Fibroblast of peridontal ligament (primary cell): ENCODE measurements at regions not wholly inside any gene's neighbourhood (a gene's known extent, or its start where the extent isn't known, plus 50 kb on each side); places are given as distances from the start of the nearest gene placed in this dataset.
"Not testable (repeated sequence)": the region's sequence is repeated elsewhere in the genome, so short reads cannot be mapped to it uniquely, and the experiment has no call there.

Experiments
- DNase-seq: peaks from one replicate; pipeline ENCODE4 v3.0.0-alpha.2; 2010; ENCODE audit errors: extremely low read depth

DNA sequence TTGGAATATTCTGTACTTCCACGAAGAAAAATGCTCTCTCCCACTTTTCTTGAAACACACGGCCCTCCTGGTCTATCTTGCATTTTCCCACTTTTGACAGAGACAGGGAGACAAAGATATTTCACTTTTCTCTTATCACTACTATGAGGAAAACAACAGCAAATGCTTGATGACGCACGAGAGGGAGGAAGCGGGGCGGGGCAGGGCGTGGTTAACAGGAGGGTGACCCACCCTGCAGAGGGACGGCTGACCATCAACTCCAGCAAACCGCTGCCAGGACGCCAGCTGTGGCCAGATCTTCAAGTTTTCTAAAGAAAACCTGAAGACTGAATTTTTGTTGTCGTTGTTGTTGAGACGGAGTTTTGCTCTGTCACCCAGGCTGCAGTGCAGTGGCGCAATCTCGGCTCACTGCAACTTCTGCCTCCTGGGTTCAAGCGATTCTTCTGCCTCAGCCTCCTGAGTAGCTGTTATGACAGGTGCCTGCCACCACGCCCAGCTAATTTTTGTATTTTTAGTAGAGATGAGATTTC is 63.8 kb downstream of the NSUN5 start:
- not testable (repeated sequence) for DNase-seq

GRCh38 chr7:73234994-73235717 is 73.5 kb downstream of the NSUN5 start:
- not testable (repeated sequence) for DNase-seq

DNA sequence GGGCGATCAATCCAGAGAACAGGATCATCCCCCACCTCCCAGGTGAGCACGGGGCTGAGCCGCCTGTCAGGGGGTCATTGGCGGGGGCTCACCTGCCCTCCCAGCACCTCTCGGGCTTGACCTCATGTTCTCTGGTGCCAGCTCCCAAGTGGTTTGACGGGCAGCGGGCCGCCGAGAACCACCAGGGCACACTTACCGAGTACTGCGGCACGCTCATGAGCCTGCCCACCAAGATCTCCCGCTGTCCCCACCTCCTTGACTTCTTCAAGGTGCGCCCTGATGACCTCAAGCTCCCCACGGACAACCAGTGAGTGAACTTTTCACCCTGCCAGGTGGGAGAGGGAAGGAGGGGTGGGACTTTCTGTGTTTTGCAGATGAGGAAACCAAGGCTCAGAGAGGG is 82.9 kb downstream of the NSUN5 start:
- DNase-seq, result not testable (repeated sequence)

DNA sequence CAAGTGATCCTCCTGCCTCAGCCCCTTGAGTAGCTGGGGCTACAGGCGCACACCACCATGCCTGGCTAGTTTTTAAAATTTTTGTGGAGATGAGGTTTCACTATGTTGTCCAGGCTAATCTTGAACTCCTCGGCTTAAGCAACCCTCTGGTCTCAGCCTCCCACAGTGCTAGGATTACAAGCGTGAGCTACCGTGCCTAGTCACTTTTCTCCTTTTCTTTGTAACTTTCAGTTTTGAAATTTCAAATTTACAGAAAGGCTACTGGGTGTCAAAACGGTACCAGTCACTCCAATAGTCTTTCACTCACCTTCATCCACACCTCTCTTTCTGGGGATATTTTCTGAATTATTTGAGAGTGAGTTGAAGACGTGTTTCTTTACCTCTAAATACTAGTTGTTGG is 86.9 kb downstream of the NSUN5 start:
- not testable (repeated sequence) for DNase-seq

DNA sequence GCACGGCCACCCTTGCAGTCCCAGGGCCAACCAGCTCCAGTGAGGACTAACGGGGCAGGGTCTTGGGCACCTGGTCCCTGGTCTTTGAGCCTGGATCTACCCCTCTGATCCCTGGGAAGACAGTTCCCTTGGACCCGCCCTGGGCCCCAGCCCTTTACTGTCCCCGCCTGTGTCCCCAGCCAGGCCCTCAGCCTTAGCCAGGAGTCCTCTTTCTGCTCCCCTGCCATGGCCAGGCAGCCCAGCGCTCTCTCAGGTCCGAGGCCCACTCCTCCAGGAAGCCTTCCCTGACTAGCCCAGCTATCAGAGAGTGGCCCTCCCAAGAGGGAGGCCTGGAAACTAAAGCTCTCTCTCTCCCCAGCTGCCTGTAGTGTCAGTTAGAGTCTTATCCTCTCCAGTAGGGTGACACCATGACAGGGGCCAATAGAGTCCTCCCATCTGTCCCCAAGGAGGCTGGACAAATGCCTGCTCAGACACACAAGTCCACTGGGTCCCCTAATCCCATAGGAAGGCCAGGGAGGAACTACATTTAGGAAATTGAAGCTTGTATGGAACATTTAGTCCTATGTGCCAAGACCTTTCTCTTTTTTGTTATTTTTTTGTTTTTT is 87.8 kb downstream of the NSUN5 start:
- not testable (repeated sequence) for DNase-seq

GRCh38 chr7:73220357-73220756 is 88.3 kb downstream of the NSUN5 start:
- DNase-seq, result not testable (repeated sequence)

DNA sequence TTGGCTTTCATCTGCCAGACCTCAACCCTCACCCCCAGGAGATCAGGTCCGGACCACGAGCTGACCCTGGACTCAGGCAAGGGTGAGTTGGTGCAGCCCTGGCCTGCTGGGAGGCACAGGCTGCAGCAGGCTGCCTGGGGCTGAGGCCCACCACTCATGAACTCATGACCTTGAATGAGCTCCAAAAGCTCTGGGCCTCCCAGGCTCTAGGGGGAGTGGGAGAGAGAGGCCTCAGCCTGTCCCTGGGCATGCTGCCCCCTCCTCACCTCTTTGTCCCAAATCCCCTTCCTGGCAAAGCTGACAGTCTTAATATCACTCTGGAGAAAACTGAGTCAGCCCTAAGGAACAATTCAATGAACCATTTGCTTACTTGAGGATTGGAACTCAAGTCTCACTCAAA is 89.8 kb downstream of the NSUN5 start:
- DNase-seq, result not testable (repeated sequence)

GRCh38 chr7:73216046-73216675 is 92.5 kb downstream of the NSUN5 start:
- DNase-seq, result not testable (repeated sequence)

- DNase-seq, result not testable (repeated sequence)
These were observed 93.4 kb downstream of the NSUN5 start for GRCh38 chr7:73215232-73215631.

DNA sequence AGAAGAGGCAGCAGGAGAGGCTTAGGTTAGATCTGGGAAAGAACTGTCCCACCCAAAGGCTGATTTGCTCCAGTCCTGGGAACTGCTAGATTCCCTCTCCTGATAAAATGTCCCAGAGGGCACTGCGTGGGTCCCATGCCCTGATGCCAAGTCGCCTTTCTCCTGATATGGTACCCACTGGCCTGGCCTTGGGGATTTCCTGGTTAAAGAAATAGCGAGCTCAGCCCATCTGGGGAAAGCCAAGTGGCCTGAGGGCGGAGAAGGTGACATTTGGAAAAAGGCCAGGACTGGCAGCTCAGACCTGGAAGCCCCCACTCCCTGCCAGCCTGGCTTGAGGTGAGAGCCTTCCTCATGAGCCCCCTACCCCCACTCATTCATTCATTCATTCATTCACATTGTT is 94.2 kb downstream of the NSUN5 start:
- DNase-seq, result not testable (repeated sequence)

DNA sequence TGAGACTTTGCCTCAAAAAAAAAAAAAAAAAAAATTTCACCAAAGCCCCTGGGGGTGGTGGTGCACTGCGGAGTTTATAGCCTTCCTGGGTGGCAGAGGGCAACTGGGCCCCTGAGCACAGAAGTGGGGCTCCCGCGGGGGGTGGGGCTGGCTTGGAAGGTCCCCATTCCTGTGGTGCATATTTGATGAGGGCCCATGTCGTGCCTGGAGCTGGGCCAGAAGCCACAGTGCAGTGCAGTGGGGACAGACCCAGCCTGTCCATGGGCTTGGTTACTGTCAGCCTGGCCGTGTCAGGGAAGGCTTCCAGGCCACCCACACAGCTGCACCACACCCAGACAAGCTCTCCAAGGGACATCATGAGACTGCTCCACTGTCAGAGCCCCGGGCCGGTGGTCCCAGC is 95.5 kb downstream of the NSUN5 start:
- not testable (repeated sequence) for DNase-seq

GRCh38 chr7:73205594-73205993 is 103.0 kb downstream of the NSUN5 start:
- not testable (repeated sequence) for DNase-seq

- not testable (repeated sequence) for DNase-seq
These were observed 103.7 kb downstream of the NSUN5 start for GRCh38 chr7:73204898-73205297.

DNA sequence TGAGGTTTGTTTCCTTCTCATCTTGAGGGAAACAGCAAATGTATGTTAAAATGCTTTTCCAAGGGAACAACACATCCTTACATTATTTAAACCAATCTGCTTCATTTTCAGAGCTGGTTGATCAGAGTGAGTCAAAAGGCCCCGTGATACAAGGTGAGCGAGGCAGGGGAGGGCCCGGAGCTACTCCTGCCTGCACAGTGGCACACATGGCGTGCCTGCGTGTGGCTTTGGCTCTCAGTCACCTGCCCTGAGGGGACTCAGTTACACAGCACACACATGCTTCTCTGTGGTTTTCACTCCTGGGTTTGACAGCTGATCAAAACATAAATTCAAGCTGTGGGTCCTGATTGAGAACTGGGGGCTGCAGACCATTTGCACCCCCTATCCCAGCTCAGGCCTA is 105.3 kb downstream of the NSUN5 start:
- not testable (repeated sequence) for DNase-seq

- not testable (repeated sequence) for DNase-seq
These were observed 107.4 kb downstream of the NSUN5 start for GRCh38 chr7:73201264-73201663.

DNA sequence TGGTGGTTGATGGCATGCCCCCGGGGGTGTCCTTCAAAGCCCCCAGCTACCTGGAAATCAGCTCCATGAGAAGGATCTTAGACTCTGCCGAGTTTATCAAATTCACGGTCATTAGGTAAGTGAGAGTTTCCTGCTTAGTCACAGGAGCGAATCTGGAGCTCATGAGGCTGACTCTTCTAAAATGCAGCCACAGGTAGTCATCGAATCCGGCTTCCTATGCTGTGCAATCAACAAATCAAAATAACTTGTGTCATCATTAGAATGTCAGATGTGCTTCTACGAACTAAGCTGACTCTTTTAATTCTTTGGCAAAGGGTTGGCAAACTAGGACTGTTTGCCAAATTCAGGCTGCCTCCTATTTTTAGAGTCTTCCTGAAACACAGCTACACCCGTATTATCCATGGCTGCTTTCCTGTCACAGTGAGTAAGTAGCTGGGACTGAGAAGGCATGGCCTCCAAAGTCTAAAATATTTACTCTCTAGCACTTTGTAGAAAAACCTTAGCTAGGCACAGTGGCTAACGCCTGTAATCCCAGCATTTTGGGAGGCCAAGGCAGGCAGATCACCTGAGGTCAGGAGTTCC is 108.0 kb downstream of the NSUN5 start:
- not testable (repeated sequence) for DNase-seq

DNA sequence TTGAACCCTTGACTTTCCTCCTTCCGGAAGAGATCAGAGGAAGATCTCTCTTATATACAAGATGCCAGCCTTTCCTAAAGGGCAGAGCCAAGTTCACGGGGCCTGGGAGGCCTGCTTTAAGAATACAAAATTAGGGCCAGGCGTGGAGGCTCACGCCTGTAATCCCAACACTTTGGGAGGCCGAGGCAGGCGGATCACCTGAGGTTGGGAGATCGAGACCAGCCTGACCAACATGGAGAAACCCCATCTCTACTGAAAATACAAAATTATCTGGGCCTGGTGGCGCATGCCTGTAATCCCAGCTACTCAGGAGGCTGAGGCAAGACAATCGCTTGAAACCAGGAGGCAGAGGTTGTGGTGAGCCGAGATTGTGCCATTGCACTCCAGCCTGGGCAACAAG is 108.2 kb upstream of the SPDYE9 start:
- DNase-seq, result not testable (repeated sequence)

DNA sequence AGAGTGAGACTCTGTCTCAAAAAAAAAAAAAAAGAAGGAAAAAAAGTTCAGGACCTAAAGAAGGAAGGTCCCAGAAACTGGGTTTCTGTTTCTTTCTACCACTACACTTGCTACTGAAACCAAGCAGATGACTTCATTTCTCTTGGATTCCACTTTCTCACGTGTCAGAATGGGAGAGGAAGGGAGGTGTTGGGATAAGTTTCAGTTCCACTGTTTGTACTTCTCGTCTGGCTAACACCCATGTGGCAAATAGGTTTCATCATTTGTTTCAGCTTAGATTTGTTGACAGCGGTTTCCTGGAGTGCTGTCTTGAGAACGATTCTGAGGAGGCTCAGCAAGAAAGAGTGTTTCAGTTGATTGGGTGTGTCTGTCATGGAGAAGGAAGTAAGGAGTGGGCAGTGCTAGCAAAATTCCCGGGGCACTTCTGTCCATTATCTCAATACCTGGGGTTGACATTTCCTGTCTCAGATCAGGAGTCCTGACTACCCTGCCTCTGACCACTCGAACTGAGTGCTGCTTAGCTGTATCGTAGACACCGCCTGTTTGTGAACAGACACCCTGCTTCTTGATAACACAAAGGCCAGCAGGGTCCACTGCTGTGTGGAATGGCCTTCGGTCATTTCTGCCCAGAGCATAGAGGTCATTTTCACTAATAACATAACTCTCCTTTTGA is 104.8 kb upstream of the SPDYE9 start:
- DNase-seq, result not testable (repeated sequence)

GRCh38 chr7:73188287-73188686 is 102.4 kb upstream of the SPDYE9 start:
- not testable (repeated sequence) for DNase-seq

DNA sequence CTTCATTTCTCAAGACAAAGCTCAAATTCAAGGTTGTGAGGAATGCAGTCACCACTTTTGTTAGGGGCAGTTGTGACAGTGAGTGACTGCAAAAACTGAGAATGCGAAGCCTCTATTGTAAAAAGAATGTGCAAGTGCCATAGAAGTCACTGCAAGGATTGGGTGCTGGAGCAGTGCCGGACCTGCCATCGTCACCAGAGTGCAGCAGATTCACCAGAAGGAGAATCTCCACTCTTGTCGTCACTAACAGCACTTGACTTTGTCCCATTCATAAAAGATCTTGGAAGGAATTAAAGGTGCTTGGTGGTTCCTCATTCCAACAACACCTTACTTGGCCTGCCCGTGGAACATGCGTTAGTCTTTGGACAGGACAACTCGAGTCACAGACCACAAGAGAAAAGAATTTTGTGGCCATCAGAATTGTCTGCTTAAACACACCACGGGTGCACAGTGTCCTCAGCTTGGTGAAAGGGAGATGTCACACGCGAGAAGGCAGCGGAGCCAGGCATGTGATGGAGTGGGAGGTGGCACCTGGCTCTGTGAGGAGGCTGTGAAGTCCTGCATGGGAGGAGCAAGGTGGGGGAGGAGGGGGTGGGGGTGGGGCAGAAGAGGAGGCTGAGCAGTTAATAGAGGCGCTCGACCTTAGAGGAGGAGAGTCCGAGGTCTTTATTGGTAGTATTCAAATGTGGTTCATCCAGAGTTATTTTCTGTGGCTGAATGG is 100.9 kb upstream of the SPDYE9 start:
- not testable (repeated sequence) for DNase-seq

GRCh38 chr7:73176813-73177212 is 91.0 kb upstream of the SPDYE9 start:
- DNase-seq, result not testable (repeated sequence)
